Sciatic nerve (tissue), 2 donors: ENCODE measurements at regions not wholly inside any gene's neighbourhood (a gene's known extent, or its start where the extent isn't known, plus 50 kb on each side); places are given as distances from the start of the nearest gene placed in this dataset.
"Not testable (repeated sequence)": the region's sequence is repeated elsewhere in the genome, so short reads cannot be mapped to it uniquely, and the experiment has no call there.

Source experiments
- ATAC-seq: fragments of 200-7000 bp; cut with Tn5 transposase; one replicate; pipeline ENCODE4 v1.9.1; 2020; ENCODE audit warnings: mild to moderate bottlenecking, moderate library complexity
- DNase-seq: peaks from one replicate; pipeline ENCODE4 v3.0.0-alpha.2; 2020; ENCODE audit warnings: low spot score
- intact Hi-C: fragments of 100-400 bp; cut with DNase I; formaldehyde crosslinking; loops from one replicate; pipeline ENCODE4 v1.14.2; 2022
- donor health status: DM: no; HTN: no; CAD: no.
- donor health status: DM: no; HTN: no; CAD: no.

DNA sequence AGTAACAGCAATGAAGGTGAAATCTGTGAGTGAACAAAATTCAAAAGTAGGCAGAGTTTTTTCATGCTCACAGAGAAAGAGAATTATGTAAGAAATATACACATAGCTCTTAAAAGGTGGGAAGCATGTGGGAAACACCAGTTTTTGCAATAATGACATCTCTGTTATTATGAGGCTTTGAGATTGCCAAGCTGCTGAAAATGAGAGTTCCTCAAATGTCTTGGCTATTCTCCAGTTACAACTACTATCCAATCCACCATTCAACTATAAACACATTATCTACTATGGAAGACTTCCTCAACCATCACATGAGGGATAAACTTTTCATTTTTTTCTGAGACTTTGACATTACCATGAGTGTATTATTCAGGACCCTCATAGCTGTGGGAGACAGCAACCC lies 420.8 kb upstream of the ACTBL2 start:
- no peak for ATAC-seq
- intact Hi-C loops, result no loop called here
- DNase-seq, result no peak

DNA sequence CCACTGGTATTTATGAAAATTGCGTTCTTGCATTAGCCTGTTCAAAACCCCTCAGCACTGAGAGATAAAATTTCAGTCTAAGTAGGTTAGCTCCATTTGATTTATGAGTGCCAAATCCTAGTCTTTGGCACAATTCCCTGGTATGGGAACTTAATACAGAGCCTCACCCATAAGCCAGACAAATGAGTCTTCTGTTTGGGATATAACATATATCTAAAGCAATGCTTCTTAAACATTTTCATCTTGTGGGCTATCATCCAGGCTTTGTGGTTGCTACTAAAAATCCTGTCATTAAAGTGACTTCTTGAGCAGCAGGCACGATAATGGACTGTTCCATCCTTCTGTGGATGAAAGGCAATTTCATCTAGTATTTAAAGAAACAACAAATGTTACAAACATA lies 419.5 kb upstream of the ACTBL2 start:
- ATAC-seq (no peak), DNase-seq (no peak)
- intact Hi-C loops, result no loop called here

- DNase-seq (no peak), ATAC-seq (peak; percentile 41)
- intact Hi-C loops, result no loop called here
These were observed 417.9 kb upstream of the ACTBL2 start for GRCh38 chr5:57900381-57900944.

- intact Hi-C loops, result no loop called here
- DNase-seq, result no peak
- ATAC-seq, result no peak
These were observed 414.0 kb upstream of the ACTBL2 start for GRCh38 chr5:57896576-57896975.

GRCh38 chr5:57895766-57896165 lies 413.2 kb upstream of the ACTBL2 start:
- intact Hi-C loops, result no loop called here
- DNase-seq (no peak), ATAC-seq (no peak)

GRCh38 chr5:57893926-57894325 lies 411.3 kb upstream of the ACTBL2 start:
- intact Hi-C loops, result no loop called here

GRCh38 chr5:57891443-57891842 lies 408.8 kb upstream of the ACTBL2 start:
- ATAC-seq, result no peak
- DNase-seq, result no peak
- intact Hi-C loops, result no loop called here

More at GRCh38 chr5:57893926-57894325, 411.3 kb upstream of the ACTBL2 start:
- DNase-seq (no peak), ATAC-seq (no peak)

GRCh38 chr5:57889558-57889957 lies 406.9 kb upstream of the ACTBL2 start:
- ATAC-seq (peak; percentile 73), DNase-seq (no peak)
- intact Hi-C loops, result no loop called here

DNA sequence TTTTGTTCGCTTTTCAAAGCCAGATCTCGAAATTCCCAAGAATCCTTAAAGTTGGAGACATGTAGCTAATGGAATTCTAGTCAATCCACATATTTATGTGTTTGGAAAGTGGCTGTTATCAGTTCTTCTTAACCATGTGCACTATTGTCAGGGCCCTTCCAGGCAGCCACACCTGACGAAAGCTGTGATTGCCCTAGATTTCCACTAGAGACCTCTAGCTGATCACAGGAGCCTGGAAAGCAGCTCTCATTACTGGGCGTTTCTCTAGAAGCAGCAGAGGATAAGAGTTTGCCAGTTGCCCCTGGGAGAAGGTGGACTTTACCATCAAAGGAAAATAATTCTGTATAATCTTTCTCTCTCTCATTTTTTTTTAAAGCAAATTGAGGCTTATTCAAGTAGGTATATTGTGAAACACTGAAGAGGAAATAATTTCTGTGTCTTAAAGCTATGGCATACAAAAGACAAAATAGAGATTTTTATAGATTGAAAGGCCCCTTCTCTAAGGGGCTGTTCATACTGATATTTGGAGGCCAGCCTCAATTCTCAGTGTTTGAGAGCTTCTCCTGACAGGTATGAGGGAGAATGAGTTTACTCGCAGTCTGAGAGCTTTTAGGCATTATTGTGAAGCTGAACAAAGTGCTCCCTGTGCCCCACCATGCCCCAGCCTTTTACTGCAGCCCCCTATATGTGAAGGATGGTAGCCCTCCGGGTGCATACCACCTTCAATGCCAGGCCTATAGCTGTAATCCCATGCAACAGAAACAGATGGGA lies 405.4 kb upstream of the ACTBL2 start:
- no peak for DNase-seq
- ATAC-seq, result peak; percentile 91
- intact Hi-C loops, result no loop called here

GRCh38 chr5:57884346-57885102 lies 401.9 kb upstream of the ACTBL2 start:
- DNase-seq (no peak), ATAC-seq (no peak)
- intact Hi-C loops, result no loop called here

GRCh38 chr5:57880216-57880615 lies 397.6 kb upstream of the ACTBL2 start:
- DNase-seq (no peak), ATAC-seq (no peak)
- intact Hi-C loops, result no loop called here

- DNase-seq (no peak), ATAC-seq (no peak)
- intact Hi-C loops, result no loop called here
These were observed 395.7 kb upstream of the ACTBL2 start for GRCh38 chr5:57878301-57878722.

DNA sequence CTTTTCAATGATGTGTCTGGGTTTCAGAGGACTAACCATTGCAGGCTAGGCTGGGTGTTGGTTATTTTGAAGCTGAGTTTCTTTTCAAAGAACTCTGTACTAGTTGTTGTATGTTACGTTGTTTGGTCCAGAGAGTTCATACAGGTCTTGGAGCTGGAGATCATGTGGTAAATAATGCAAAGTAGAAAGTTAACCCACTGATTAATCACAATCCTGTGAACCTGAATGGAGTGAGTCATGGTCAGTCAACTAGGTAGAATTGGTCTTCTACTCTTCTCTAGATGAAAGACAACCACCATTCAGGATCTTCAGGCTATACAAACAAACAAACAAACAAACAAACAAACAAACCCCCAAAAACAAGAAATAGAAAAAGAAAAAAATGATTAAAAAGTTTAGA lies 388.9 kb upstream of the ACTBL2 start:
- intact Hi-C loops, result no loop called here
- DNase-seq, result no peak
- ATAC-seq, result no peak

DNA sequence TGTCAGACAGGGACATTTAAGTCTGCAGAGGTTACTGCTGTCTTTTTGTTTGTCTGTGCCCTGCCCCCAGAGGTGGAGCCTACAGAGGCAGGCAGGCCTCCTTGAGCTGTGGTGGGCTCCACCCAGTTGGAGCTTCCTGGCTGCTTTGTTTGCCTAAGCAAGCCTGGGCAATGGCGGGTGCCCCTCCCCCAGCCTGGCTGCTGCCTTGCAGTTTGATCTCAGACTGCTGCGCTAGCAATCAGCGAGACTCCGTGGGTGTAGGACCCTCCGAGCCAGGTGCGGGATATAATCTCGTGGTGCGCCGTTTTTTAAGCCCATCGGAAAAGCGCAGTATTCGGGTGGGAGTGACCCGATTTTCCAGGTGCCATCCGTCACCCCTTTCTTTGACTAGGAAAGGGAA lies 387.7 kb upstream of the ACTBL2 start:
- ATAC-seq, DNase-seq, intact Hi-C loops: not testable (repeated sequence)

DNA sequence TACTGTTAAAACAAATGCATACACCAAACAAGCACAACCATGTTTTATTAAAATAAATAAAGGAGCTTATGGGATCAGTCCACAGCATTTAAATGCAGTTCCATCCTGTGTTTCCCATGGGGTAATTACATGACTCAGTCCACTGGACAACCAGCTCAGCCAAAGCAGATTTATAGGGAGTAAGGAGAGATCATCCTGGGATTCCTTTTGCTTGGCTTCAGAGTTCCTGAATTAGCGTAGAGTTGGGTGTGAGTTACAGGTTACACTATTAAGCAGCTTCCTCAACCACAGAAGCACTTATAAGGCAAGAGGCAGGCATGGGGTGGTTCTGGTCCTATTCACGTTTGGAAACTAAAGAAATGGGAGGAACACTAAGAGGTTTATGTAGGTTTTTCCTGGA lies 381.1 kb upstream of the ACTBL2 start:
- intact Hi-C loops, result no loop called here
- DNase-seq, result no peak
- no peak for ATAC-seq

- ATAC-seq (no peak), DNase-seq (no peak)
- intact Hi-C loops, result no loop called here
These were observed 380.3 kb upstream of the ACTBL2 start for GRCh38 chr5:57862942-57863341.

DNA sequence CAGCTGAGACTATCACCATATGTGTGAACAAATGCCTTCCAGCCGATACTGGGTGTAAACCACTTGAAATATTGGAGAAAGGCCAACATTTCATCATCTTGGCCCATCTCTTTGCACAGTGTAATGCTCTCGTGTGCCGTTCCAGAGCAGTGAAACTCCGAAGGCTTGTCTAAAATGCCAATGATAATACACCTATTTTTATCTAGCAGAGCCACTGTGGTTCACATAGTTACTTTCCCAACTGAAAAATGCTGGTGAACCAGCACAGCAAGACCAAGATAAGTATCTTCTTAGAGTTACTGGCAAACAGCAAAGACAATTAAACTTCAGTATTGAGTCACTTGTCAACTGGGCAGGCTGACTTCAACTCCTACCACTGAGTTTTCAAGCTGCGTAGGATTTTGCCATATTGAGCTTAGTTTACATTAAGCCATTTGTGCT lies 379.9 kb upstream of the ACTBL2 start:
- DNase-seq (no peak), ATAC-seq (peak; percentile 82)
- intact Hi-C loops, result no loop called here

DNA sequence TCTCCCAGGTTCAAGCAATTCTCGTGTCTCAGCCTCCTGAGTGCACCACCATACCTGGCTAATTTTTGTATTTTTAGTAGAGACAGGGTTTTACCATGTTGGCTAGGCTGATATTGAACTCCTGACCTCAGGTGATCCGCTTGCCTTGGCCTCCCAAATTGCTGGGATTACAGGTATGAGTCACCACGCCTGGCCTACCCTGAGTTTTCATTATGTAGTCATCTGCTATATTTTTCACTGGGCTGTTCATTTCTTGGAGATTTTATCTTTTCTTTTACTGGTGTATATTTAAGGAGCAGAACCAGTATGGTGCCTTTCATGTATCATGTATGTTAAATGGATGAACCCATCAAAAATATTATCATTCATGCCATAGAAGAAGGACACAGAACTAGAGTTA lies 377.0 kb upstream of the ACTBL2 start:
- intact Hi-C loops, result no loop called here
- no peak for DNase-seq
- no peak for ATAC-seq

DNA sequence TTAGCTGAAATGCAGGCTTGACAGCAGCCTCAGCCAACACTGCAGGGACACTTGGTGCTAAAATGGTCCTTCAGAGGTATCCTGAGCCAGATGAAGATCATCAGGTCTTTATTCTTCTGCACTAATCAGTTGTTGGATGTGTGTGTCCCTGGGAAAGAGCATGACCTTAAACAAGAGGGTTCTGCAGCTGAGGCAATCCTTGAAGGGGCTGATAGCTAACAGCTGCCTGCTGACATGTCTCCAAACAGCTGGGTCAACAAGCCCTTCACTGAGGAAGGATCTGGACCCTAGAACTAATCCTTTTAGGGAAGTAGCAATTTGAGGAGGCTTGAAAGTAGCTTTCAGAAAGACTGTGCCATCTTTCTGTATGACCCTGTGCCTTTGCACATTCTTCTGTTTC lies 376.3 kb upstream of the ACTBL2 start:
- peak; percentile 93 for ATAC-seq
- intact Hi-C loops, result no loop called here
- DNase-seq, result no peak

DNA sequence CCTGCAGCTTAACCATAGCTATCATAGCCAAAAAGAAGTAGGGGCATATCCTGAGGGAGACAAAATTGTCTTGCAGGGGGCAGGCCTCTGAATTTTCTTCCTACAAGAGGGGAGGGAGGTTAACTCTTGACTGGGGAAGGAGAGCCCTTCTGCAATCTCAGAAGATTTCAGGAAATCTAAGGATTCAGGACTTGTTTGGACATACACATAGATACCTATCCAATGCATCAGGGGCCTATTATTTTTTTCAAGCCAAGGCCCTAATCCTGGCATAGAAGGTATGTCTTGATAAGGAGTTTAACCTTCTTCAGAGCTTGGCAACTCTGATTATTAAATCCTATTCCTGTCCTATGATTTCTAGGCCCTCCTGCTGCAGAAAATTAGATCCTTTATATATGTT lies 375.1 kb upstream of the ACTBL2 start:
- ATAC-seq (no peak), DNase-seq (no peak)
- intact Hi-C loops, result no loop called here
